HG03442 (cell line): ENCODE measurements at regions not wholly inside any gene's neighbourhood (a gene's known extent, or its start where the extent isn't known, plus 50 kb on each side); places are given as distances from the start of the nearest gene placed in this dataset.

Experiments
- ATAC-seq: cut with Tn5 transposase; IDR thresholded peaks from one replicate; pipeline ENCODE4 v1.9.1; 2021; ENCODE audit warnings: mild to moderate bottlenecking, moderate library complexity; ENCODE audit not compliant: unreplicated experiment

DNA sequence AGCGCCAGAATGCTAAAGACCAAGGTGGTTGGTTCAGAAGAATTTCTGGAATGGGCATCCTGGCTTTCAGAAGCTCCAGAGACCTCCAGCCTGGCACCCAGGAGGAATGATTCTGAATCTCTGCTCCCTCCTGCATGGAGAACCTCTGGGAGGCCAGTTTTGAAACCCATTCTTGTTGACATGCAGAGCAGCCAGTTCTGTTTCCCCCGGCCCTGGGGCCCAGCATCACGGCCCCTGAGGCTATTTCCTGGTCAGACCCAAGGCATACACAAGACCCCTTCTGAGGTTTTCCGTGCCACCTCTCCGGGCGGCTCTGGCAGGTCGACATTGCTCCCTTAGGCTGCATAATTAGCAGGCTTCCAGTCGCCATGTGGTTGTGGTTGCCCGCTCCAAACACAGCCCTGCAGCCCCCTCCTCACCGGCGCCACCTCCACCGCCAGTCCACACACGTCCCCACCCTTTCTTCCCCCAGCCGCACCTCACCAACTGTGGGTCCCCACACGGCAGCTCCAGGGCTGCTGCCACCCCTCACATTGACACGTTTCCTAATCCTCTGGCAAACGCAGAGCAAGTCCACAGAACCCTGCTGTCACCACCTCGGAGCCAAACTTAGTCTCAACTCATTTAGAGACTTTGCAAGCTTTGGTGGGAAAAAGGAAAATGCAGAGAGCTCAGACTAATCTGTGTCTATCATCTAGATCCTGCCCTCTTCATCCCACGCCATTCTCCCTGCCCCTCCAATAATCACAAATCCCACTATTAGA, 367.1 kb downstream of the SOX9 start:
- ATAC-seq, result no peak

DNA sequence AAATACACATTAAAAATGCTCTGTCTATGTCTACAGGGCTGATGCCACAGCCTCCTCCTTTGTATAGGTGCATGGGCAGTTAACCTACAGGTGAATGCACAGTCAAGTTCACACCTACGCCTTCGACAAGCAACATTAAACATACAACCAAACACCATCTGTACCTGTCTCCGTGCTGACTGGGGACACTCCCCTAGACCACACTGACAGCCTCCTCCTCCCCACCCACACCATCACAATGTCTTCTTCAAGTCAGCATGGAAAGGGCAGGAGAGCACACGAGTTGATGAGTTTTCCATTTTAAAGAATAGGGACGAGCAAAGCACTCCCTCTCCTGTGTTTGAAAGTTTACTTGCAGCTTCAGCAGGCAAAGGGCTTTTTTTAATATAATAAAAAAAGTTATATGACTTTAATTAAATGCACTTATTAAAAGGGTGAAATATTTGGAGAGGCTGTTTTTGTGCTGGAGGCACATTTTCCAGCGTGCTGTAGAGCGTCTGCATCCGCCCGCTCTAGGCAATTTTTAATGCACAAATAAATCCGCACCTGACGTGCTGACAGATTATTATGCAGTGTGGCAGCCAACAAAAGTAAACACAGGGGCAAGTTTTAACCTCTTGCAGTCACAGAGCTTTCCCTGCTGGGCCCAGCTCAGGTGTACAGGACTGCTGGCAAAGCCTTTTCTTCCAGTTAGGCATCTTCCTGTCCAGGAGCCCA, 367.9 kb downstream of the SOX9 start:
- no peak for ATAC-seq

- no peak for ATAC-seq
Observed at GRCh38 chr17:72489272-72489641, 368.4 kb downstream of the SOX9 start.

- ATAC-seq, result no peak
Observed at GRCh38 chr17:72491102-72491501, 370.3 kb downstream of the SOX9 start.

- no peak for ATAC-seq
Observed at GRCh38 chr17:72492494-72492893, 371.7 kb downstream of the SOX9 start.

DNA sequence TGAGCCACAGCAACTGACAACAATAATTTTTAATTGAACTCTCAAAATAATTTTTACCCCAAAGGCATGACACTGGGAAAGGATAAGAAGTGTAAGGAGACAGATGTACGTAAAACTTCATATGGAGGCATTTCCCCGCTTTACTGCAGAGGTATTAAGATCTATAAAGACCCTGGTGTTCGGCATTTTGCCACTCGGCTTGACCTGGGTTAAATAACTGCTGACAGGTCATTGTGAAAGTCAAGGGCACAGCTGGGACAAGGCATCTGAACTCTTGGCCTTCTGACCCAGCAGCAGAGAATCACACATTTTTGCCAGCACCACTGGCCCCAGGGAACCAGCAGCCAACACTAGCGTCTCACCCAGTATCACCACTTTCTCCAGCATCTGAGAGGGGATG, 372.1 kb downstream of the SOX9 start:
- ATAC-seq, result no peak

GRCh38 chr17:72494566-72494965, 373.7 kb downstream of the SOX9 start:
- ATAC-seq, result no peak

GRCh38 chr17:72496461-72496860, 375.6 kb downstream of the SOX9 start:
- ATAC-seq, result no peak

DNA sequence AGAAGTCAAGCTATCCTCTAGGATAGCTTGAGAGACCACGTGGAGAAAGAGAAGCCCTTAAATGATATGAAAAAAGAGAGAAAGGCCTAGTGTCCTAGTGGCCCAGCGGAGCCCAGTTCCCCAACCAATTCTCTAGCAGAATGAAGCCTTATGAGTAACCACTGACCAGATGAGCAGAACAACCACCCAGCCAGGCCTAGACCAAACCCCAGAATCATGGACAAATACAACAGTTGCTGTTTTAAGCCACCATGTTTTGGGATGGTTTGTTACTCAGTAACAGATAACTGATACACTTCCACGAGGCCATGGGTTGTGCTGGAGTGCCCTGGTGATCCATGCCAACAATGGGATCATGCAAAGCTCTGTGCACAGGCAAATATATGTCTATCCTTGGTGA, 377.1 kb downstream of the SOX9 start:
- ATAC-seq, result no peak

DNA sequence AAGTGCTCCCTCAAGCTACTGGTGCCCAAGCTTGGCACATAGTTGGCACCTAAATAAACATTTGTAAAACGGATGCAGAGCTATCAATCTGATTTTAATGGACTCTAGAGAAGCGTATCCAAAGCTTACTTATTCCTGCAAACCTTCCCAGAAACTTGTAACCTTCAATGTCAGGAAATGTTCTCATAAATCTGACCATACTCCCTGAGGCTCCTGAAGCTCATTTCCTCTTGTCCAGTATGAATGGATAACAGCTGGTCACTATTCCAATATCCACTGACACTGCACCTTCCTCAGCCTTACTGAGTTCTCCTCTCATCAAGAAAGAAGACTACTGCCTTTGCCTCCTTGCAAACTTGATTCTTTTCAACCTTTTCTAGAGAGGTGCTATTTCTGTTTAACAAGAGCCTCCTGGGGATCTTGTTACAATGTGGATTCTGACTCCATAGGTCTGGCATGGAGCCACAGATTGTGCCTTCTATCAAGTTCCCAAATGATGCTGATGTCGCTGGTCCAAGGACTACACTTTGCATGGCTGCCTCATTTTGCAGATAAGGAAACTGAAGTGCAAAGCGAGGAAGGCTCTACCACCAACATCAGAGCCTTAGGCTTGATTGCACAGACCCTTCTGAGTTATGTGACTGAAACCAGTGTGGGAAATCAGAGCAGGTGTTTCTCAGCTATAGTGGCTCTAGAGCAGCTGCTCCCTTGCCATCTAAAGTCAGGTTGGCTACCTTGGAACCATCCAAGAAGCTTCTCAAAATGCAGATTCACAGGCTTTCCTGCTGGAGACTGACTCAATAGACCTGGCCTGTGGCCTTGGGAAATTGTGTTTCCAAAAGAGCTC, 377.8 kb downstream of the SOX9 start:
- peak; percentile 66 for ATAC-seq

GRCh38 chr17:72501404-72502370, 380.9 kb downstream of the SOX9 start:
- no peak for ATAC-seq

DNA sequence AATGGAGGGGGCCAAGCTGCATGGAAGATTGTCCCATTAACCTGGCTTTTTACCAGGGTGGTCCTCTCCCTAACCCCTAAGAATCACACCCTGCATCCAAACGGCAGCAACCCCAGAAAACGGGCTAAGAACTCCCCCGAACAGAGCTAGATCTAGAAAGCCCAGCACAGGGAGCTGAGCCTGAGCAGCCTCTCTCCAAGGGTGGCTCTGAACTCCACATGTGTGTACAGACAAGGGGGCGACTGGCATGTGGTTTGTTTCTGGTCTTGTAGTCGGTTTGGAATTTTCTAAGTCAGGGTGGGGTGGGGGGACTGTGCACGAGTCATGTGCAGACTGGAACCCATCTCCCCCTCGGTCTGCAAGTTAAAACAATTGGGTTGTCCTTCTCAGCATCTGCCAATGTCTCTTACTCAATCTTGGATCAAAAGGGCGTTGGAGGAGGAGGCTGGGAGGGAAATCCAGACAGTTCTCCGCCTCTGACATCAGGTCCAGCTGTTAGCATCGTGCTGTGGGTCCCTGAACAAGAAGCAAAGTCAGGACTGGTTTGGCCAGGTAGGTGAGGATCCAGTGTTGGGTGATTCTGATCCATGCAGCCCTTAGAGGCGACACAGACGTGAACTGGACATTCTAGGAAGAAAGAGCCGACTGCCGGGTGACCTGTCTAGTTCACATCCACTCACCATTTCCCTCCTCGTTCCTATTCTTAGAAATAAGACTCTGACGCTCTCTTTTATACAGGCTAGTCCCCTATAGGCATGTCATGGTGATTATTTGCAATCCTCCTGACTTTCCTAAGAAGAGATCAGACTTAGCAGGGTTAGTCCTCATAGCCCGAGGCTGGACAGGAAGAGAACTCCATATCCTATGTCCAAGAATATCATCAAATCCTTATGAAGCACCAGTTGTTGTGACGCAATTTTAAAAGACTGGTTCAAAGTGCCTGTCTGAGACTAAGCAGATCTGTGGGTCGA, 381.8 kb downstream of the SOX9 start:
- ATAC-seq, result no peak

GRCh38 chr17:72503556-72503955, 382.7 kb downstream of the SOX9 start:
- no peak for ATAC-seq

- no peak for ATAC-seq
Observed at GRCh38 chr17:72504783-72505182, 384.0 kb downstream of the SOX9 start.

DNA sequence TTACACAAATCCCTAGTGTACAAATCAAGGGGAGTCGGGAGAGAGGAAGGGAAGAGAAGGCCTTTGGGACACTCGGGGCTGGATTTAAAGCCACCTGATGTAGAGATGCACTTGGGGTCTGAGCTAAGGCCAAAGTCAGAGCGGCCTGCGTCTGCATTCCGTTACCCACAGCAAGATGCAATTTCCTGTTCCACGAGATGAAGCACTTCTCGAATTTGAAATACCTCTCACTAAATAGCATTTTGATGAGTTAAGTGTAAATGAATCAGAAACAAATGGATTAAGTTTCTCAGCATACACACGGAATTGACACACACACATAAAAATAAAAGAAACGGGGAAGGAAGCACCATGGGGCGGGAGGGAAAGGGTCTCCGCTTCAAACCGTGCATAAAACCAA, 386.0 kb downstream of the SOX9 start:
- no peak for ATAC-seq

DNA sequence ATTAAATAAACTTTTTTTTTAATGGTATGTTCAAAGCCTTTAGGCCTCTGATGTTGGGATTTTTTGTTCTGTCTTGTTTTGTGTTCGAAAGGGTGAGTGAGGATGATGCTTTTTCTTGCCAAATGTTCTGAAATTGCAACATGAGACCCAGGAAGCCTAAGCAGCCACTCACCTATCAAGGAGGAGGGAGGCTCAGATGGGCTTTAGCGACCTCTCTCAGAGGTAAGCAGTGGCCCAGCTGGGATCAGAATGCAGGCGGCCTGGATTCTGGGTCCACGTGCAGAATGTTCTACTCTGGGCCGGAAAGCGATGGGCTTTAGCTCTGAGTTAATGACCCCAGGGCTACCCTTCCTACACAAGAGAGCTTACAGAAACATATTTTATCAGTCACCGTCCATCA, 386.6 kb downstream of the SOX9 start:
- ATAC-seq, result no peak

DNA sequence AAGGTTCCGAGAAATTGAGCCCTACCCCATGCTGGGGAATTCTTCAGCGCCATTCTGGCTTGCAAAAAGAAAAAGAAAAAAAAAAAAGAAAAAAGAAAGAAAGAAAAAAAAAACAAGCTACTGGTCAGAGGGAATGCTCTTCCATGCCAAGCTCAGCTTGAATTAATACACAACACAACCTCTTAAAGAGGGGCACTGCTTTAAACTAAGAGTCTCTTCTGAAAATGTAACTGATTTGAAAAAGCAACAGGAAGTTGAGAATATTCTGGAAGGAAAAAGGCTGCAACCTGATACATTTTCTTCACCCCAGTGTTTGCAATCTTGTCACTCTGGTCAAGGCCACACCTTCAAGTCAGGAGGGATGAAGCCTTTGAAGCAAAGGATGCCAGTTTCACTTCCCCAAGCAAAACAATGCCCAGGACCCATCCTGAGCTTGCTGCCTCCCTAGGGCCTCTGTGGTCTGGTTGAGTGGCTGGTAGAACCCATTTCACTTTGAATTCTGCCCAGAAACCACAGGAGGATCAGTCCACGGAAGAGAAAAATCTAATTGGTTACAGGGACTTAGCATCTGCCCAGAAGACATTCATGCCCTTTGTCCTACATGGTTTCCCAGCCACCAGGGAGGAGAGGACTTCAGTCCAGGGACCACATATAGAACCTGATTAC, 389.7 kb downstream of the SOX9 start:
- ATAC-seq, result peak; percentile 74

GRCh38 chr17:72511242-72511641, 390.4 kb downstream of the SOX9 start:
- no peak for ATAC-seq

- no peak for ATAC-seq
Observed at GRCh38 chr17:72511874-72512273, 391.1 kb downstream of the SOX9 start.
